Neural cell (in vitro differentiated cells): ENCODE measurements at regions not wholly inside any gene's neighbourhood (a gene's known extent, or its start where the extent isn't known, plus 50 kb on each side); places are given as distances from the start of the nearest gene placed in this dataset.

ENCODE experiments used
- H2AFZ ChIP-seq: fragments of 200-600, 300-800 bp; sonication (generic), shearing (Covaris generic); 2 replicates; pipeline ENCODE4 v1.6.0; 2014; ENCODE audit warnings: low read depth, mild to moderate bottlenecking, antibody characterized with exemption, low read length, moderate library complexity
- H3F3A ChIP-seq: fragments of 200-600 bp; shearing (Covaris generic); 2 replicates; pipeline ENCODE4 v1.6.1; 2016; ENCODE audit warnings: mild to moderate bottlenecking, moderate library complexity, mixed read lengths, antibody characterized with exemption, low read length; ENCODE audit not compliant: insufficient read depth, poor library complexity, severe bottlenecking
- H3K27ac ChIP-seq: fragments of 200-600, 300-800 bp; sonication (generic), shearing (Covaris generic); 2 replicates; pipeline ENCODE4 v1.5.1; 2014; ENCODE audit warnings: mild to moderate bottlenecking, low read length, moderate library complexity
- H3K27me3 ChIP-seq: fragments of 300-800, 200-600 bp; sonication (generic), shearing (Covaris generic); 2 replicates; pipeline ENCODE4 v1.6.0; 2014; ENCODE audit warnings: mild to moderate bottlenecking, low read depth, low read length, moderate library complexity; ENCODE audit not compliant: insufficient read depth
- H3K36me3 ChIP-seq: fragments of 300-800, 200-600 bp; sonication (generic), shearing (Covaris generic); 2 replicates; pipeline ENCODE4 v1.5.1; 2014; ENCODE audit warnings: mild to moderate bottlenecking, antibody characterized with exemption, low read length, moderate library complexity; ENCODE audit not compliant: insufficient read depth
- H3K4me2 ChIP-seq: fragments of 300-800, 200-600 bp; sonication (generic), shearing (Covaris generic); 2 replicates; pipeline ENCODE4 v1.6.0; 2014; ENCODE audit warnings: mild to moderate bottlenecking, low read length
- H3K4me3 ChIP-seq: fragments of 300-800, 200-600 bp; sonication (generic), shearing (Covaris generic); 2 replicates; pipeline ENCODE4 v1.5.1; 2014; ENCODE audit warnings: mild to moderate bottlenecking, low read length, moderate library complexity
- H3K79me2 ChIP-seq: fragments of 200-600 bp; shearing (Covaris generic); replicated peaks from 2 replicates; pipeline ENCODE4 v1.6.0; 2014; ENCODE audit warnings: mild to moderate bottlenecking, low read length, moderate library complexity; ENCODE audit not compliant: insufficient read depth
- H3K9ac ChIP-seq: fragments of 300-800, 200-600 bp; sonication (generic), shearing (Covaris generic); 2 replicates; pipeline ENCODE4 v1.6.1; 2016; ENCODE audit warnings: mild to moderate bottlenecking, low read length, mixed read lengths
- H3K9me2 ChIP-seq: fragments of 200-600 bp; shearing (Covaris generic); 2 replicates; pipeline ENCODE4 v1.6.1; 2016; ENCODE audit warnings: mild to moderate bottlenecking, low read length, mixed read lengths; ENCODE audit not compliant: insufficient read depth
- H3K9me3 ChIP-seq: fragments of 200-600, 300-800 bp; sonication (generic), shearing (Covaris generic); 2 replicates; pipeline ENCODE4 v1.6.1; 2016; ENCODE audit warnings: mild to moderate bottlenecking, mixed run types, low read length, moderate library complexity, mixed read lengths
- H4K20me1 ChIP-seq: fragments of 200-600 bp; shearing (Covaris generic); 2 replicates; pipeline ENCODE4 v1.6.1; 2016; ENCODE audit warnings: mild to moderate bottlenecking, mixed run types; ENCODE audit not compliant: insufficient read depth
- EP300 ChIP-seq: fragments of 450-650 bp; conservative IDR thresholded peaks from 2 replicates; pipeline ENCODE4 v1.6.1; 2014; ENCODE audit warnings: antibody characterized with exemption, mild to moderate bottlenecking, moderate library complexity; ENCODE audit not compliant: poor library complexity, severe bottlenecking
- EZH2 ChIP-seq: fragments of 200-600, 300-800 bp; shearing (Covaris generic), sonication (generic); IDR thresholded peaks from 2 replicates; pipeline ENCODE4 v1.6.1; 2014; ENCODE audit warnings: antibody characterized with exemption, low read length, borderline replicate concordance, mild to moderate bottlenecking; ENCODE audit not compliant: insufficient read depth, poor library complexity, severe bottlenecking
- MXI1 ChIP-seq: fragments of 450-650 bp; conservative IDR thresholded peaks from 2 replicates; pipeline ENCODE4 v1.6.1; 2014; ENCODE audit warnings: antibody characterized with exemption, mild to moderate bottlenecking; ENCODE audit not compliant: poor library complexity, severe bottlenecking
- POLR2AphosphoS5 ChIP-seq: IDR thresholded peaks from 2 replicates; pipeline ENCODE4 v1.6.1; 2012
- RAD21 ChIP-seq: fragments of 450-650 bp; conservative IDR thresholded peaks from 2 replicates; pipeline ENCODE4 v1.6.1; 2014; ENCODE audit warnings: antibody characterized with exemption, mild to moderate bottlenecking, moderate library complexity
- SMC3 ChIP-seq: fragments of 450-650 bp; conservative IDR thresholded peaks from 2 replicates; pipeline ENCODE4 v1.6.1; 2014; ENCODE audit warnings: antibody characterized with exemption, mild to moderate bottlenecking, moderate library complexity; ENCODE audit not compliant: poor library complexity
- TAF1 ChIP-seq: IDR thresholded peaks from 2 replicates; pipeline ENCODE4 v1.6.1; 2012; ENCODE audit warnings: low read depth
- TF ChIP-seq, protein P1 (sequence below): fragments of 450-650 bp; IDR thresholded peaks from 2 replicates; pipeline ENCODE4 v1.5.1; 2014; ENCODE audit warnings: antibody characterized with exemption, mild to moderate bottlenecking, moderate library complexity; ENCODE audit not compliant: poor library complexity, severe bottlenecking
- TF ChIP-seq, protein P2 (sequence below): IDR thresholded peaks from 2 replicates; pipeline ENCODE4 v1.6.1; 2012; ENCODE audit warnings: borderline replicate concordance

DNA sequence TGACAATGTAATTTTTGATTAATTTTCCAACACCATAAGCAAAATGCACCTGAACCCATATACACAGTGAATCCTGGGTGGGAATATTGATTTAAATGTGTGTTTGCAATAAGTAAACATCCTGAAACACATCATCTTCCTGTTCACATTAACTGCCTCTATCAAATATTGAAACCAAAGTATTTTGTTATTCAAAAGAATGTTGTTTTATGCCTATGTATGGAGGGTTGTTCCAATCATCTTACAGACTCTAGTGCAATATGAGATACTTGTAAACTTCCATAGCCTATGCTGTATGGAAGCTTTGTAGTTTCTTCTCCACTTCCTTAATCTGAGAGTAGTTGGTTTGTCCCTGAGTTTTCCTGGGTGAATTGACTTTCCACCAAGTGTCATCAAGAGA, 105.4 kb upstream of the SLC7A11 start:
- H3K4me3 ChIP-seq, result no peak overlapping the region
- H2AFZ ChIP-seq, result no peak overlapping the region
- no peak overlapping the region for H3K9ac ChIP-seq
- TF ChIP-seq POLR2AphosphoS5 (no peak), EZH2 (no peak), MXI1 (no peak), RAD21 (no peak), SMC3 (no peak), EP300 (no peak), TAF1 (no peak)
- TF ChIP-seq, protein P1, sequence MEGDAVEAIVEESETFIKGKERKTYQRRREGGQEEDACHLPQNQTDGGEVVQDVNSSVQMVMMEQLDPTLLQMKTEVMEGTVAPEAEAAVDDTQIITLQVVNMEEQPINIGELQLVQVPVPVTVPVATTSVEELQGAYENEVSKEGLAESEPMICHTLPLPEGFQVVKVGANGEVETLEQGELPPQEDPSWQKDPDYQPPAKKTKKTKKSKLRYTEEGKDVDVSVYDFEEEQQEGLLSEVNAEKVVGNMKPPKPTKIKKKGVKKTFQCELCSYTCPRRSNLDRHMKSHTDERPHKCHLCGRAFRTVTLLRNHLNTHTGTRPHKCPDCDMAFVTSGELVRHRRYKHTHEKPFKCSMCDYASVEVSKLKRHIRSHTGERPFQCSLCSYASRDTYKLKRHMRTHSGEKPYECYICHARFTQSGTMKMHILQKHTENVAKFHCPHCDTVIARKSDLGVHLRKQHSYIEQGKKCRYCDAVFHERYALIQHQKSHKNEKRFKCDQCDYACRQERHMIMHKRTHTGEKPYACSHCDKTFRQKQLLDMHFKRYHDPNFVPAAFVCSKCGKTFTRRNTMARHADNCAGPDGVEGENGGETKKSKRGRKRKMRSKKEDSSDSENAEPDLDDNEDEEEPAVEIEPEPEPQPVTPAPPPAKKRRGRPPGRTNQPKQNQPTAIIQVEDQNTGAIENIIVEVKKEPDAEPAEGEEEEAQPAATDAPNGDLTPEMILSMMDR, result no peak
- TF ChIP-seq, protein P2, sequence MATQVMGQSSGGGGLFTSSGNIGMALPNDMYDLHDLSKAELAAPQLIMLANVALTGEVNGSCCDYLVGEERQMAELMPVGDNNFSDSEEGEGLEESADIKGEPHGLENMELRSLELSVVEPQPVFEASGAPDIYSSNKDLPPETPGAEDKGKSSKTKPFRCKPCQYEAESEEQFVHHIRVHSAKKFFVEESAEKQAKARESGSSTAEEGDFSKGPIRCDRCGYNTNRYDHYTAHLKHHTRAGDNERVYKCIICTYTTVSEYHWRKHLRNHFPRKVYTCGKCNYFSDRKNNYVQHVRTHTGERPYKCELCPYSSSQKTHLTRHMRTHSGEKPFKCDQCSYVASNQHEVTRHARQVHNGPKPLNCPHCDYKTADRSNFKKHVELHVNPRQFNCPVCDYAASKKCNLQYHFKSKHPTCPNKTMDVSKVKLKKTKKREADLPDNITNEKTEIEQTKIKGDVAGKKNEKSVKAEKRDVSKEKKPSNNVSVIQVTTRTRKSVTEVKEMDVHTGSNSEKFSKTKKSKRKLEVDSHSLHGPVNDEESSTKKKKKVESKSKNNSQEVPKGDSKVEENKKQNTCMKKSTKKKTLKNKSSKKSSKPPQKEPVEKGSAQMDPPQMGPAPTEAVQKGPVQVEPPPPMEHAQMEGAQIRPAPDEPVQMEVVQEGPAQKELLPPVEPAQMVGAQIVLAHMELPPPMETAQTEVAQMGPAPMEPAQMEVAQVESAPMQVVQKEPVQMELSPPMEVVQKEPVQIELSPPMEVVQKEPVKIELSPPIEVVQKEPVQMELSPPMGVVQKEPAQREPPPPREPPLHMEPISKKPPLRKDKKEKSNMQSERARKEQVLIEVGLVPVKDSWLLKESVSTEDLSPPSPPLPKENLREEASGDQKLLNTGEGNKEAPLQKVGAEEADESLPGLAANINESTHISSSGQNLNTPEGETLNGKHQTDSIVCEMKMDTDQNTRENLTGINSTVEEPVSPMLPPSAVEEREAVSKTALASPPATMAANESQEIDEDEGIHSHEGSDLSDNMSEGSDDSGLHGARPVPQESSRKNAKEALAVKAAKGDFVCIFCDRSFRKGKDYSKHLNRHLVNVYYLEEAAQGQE, result no peak
- H3K27ac ChIP-seq, result no peak overlapping the region
- no peaks in the 10 kb centered on the region for H3K27me3 ChIP-seq
- no peaks in the 10 kb centered on the region for H4K20me1 ChIP-seq
- no peaks in the 10 kb centered on the region for H3K36me3 ChIP-seq
- H3K79me2 ChIP-seq, result no peaks in the 10 kb centered on the region
- no peak overlapping the region for H3K4me2 ChIP-seq
- no peaks in the 10 kb centered on the region for H3K9me2 ChIP-seq
- H3F3A ChIP-seq, result no peaks in the 10 kb centered on the region
- no peaks in the 10 kb centered on the region for H3K9me3 ChIP-seq

DNA sequence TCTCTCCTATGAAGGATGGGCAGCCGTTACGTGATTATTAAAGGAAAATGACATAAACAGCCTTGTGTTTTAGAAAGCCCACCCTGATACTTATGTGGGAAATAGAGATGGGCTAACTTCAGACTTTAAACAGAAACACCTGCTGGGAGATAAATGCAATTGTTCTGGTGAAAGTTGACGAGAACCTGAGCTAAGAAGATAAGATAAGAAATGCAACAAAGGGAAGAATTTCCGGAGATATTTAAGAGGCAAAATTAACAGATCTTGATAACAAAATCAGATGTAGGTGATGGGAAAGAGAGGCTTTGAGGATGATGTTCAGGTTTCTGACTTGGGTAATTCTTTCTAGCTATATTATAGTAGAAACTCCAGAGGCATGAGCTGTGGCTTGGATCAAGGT, 102.7 kb upstream of the SLC7A11 start:
- H3K36me3 ChIP-seq, result no peaks in the 10 kb centered on the region
- H3K9ac ChIP-seq, result no peak overlapping the region
- H4K20me1 ChIP-seq, result no peaks in the 10 kb centered on the region
- H3K27ac ChIP-seq, result no peak overlapping the region
- no peak overlapping the region for H2AFZ ChIP-seq
- no peaks in the 10 kb centered on the region for H3K9me2 ChIP-seq
- H3K4me3 ChIP-seq, result no peak overlapping the region
- H3K79me2 ChIP-seq, result no peaks in the 10 kb centered on the region
- TF ChIP-seq RAD21, result no peak
- TF ChIP-seq, protein P2, result no peak
- TF ChIP-seq POLR2AphosphoS5, result no peak
- TF ChIP-seq TAF1, result no peak
- TF ChIP-seq EZH2, result no peak
- TF ChIP-seq, protein P1, result no peak
- no peak for TF ChIP-seq EP300
- TF ChIP-seq MXI1, result no peak
- TF ChIP-seq SMC3, result no peak
- H3K4me2 ChIP-seq, result no peak overlapping the region
- no peaks in the 10 kb centered on the region for H3F3A ChIP-seq
- no peaks in the 10 kb centered on the region for H3K9me3 ChIP-seq
- H3K27me3 ChIP-seq, result no peaks in the 10 kb centered on the region
